B cell (primary cell): ENCODE measurements at regions not wholly inside any gene's neighbourhood (a gene's known extent, or its start where the extent isn't known, plus 50 kb on each side); places are given as distances from the start of the nearest gene placed in this dataset.

Experiments
- ATAC-seq: fragments of 200-7000 bp; cut with Tn5 transposase; one replicate; pipeline ENCODE4 v1.10.0; 2021; ENCODE audit warnings: low read depth, mild to moderate bottlenecking, moderate number of reproducible peaks, moderate library complexity
- CTCF ChIA-PET: fragments of 350-600 bp; sonication (Branson Sonifier 250); formaldehyde crosslinking; loops from one replicate; lab custom pipeline; 2021; ENCODE audit warnings: antibody characterized with exemption, inconsistent platforms; lab: Charles Lee
- POLR2A ChIA-PET: fragments of 350-600 bp; sonication (Branson Sonifier 250); formaldehyde crosslinking; loops from one replicate; lab custom pipeline; 2021; ENCODE audit warnings: antibody characterized with exemption; lab: Charles Lee
- DNase-seq: peaks from one replicate; pipeline ENCODE4 v3.0.0; 2013
- H2AFZ ChIP-seq: 2 replicates; pipeline ENCODE4 v1.6.1; 2012; ENCODE audit warnings: mild to moderate bottlenecking, low read depth, low read length; ENCODE audit not compliant: insufficient read depth, poor library complexity, severe bottlenecking
- H3K27ac ChIP-seq, 2 donors: 1 replicate in 1 of 2; 2 replicates in 1 of 2; pipeline ENCODE4 v1.5.1; 2012 to 2013; ENCODE audit warnings: low read length in 2 of 2, mild to moderate bottlenecking in 2 of 2, moderate library complexity in 1 of 2
- H3K27me3 ChIP-seq, 4 experiments: fragments of 200-600 bp in 1 of 4; sonication (generic) in 1 of 4; replicated peaks in 1 of 4; 1 replicate in 2 of 4; 2 replicates in 2 of 4; pipeline versions ENCODE4 v1.6.1 to v1.7.0; 2013 to 2016; ENCODE audit warnings: low read length in 3 of 4, mild to moderate bottlenecking in 2 of 4, mixed read lengths in 1 of 4, moderate library complexity in 1 of 4; ENCODE audit not compliant: insufficient read depth in 4 of 4, control insufficient read depth in 3 of 4; ENCODE audit errors: control extremely low read depth in 1 of 4
- H3K36me3 ChIP-seq, 2 experiments: replicated peaks in 1 of 2; 1 replicate in 1 of 2; 2 replicates in 1 of 2; pipeline versions ENCODE4 v1.6.1 to v1.7.1; 2013; ENCODE audit warnings: low read length in 1 of 2; ENCODE audit not compliant: insufficient read depth in 2 of 2, control insufficient read depth in 1 of 2; ENCODE audit errors: control extremely low read depth in 1 of 2, extremely low read depth in 1 of 2
- H3K4me1 ChIP-seq, 2 donors: fragments of 200-600 bp in 1 of 2; sonication (generic) in 1 of 2; 1 replicate in 1 of 2; 2 replicates in 1 of 2; pipeline versions ENCODE4 v1.5.1 to v1.6.1; 2013 to 2017; ENCODE audit warnings: low read length in 2 of 2; ENCODE audit not compliant: control insufficient read depth in 2 of 2, insufficient read depth in 2 of 2
- H3K4me2 ChIP-seq: replicated peaks from 2 replicates; pipeline ENCODE3; 2012; ENCODE audit warnings: mild to moderate bottlenecking, low read depth, low read length; ENCODE audit not compliant: poor library complexity, severe bottlenecking
- H3K4me3 ChIP-seq, 5 experiments: fragments of 200-600 bp in 1 of 5; sonication (generic) in 1 of 5; 1 replicate in 3 of 5; 2 replicates in 2 of 5; pipeline versions ENCODE4 v1.5.1 to v1.7.0; 2011 to 2016; ENCODE audit warnings: low read length in 4 of 5, mild to moderate bottlenecking in 4 of 5, low read depth in 2 of 5, control low read depth in 1 of 5, moderate library complexity in 1 of 5; ENCODE audit not compliant: insufficient read depth in 1 of 5; ENCODE audit errors: control extremely low read depth in 1 of 5, extremely low read depth in 1 of 5
- H3K79me2 ChIP-seq: fragments of 200-600 bp; sonication (generic); one replicate; pipeline ENCODE4 v1.6.0; 2016; ENCODE audit warnings: low read length; ENCODE audit not compliant: control insufficient read depth, insufficient read depth
- H3K9ac ChIP-seq: fragments of 200-600 bp; sonication (generic); 2 replicates; pipeline ENCODE4 v1.6.1; 2017; ENCODE audit warnings: mild to moderate bottlenecking, low read length, moderate library complexity
- H3K9me3 ChIP-seq, 3 donors: one replicate each; pipeline versions ENCODE4 v1.6.1 to v1.7.1; 2013; ENCODE audit warnings: low read length in 2 of 3; ENCODE audit not compliant: control insufficient read depth in 2 of 3, insufficient read depth in 1 of 3; ENCODE audit errors: control extremely low read depth in 1 of 3
- H4K20me1 ChIP-seq: 2 replicates; pipeline ENCODE4 v1.6.0; 2012; ENCODE audit warnings: mild to moderate bottlenecking, low read length; ENCODE audit not compliant: insufficient read depth, control insufficient read depth, poor library complexity, severe bottlenecking
- H3K27ac Mint-ChIP-seq: one replicate; pipeline ENCODE4 v1.8.0; 2021; ENCODE audit warnings: mixed read lengths
- H3K27me3 Mint-ChIP-seq: one replicate; pipeline ENCODE4 v1.8.0; 2021; ENCODE audit warnings: mixed read lengths
- H3K4me1 Mint-ChIP-seq: one replicate; pipeline ENCODE4 v1.8.0; 2021; ENCODE audit warnings: mixed read lengths
- H3K4me3 Mint-ChIP-seq: one replicate; pipeline ENCODE4 v1.8.0; 2021; ENCODE audit warnings: mixed read lengths
- H3K9me3 Mint-ChIP-seq: one replicate; pipeline ENCODE4 v1.8.0; 2022; ENCODE audit warnings: mixed read lengths; ENCODE audit not compliant: insufficient read depth
- CTCF ChIP-seq: fragments of 200-600 bp; IDR thresholded peaks from one replicate; pipeline ENCODE4 v1.8.0; 2022; ENCODE audit warnings: antibody characterized with exemption, mild to moderate bottlenecking
- EZH2 ChIP-seq: IDR thresholded peaks from 2 replicates; pipeline ENCODE4 v1.6.1; 2012; ENCODE audit warnings: borderline replicate concordance, low read depth, mild to moderate bottlenecking, moderate library complexity, low read length; ENCODE audit not compliant: insufficient read depth, poor library complexity, severe bottlenecking
- WGBS: methylation state at CpG from one replicate; pipeline ENCODE4 v1.1.5; 2013; ENCODE audit warnings: missing lambda C conversion rate; ENCODE audit not compliant: insufficient coverage; 5-methylcytosine and 5-hydroxymethylcytosine counted together
- intact Hi-C: fragments of 100-400 bp; cut with micrococcal nuclease; formaldehyde crosslinking; loops from one replicate; pipeline ENCODE4 v1.10.0; 2022

- Histone ChIP-seq H3K27ac (no peak overlapping the region), H3K36me3 (no peaks in the 10 kb centered on the region), H3K4me3 (no peak overlapping the region), H3K4me1 (no peaks in the 10 kb centered on the region), H3K79me2 (no peaks in the 10 kb centered on the region), H4K20me1 (no peaks in the 10 kb centered on the region), H3K9me3 (no peaks in the 10 kb centered on the region), H2AFZ (no peak overlapping the region), H3K27me3 (no peaks in the 10 kb centered on the region), H3K9ac (no peak overlapping the region), H3K4me2 (no peak overlapping the region)
- DNase-seq (no peak), ATAC-seq (no peak)
- no peaks in the 10 kb centered on the region for H3K4me1 Mint-ChIP-seq
- WGBS = no CpG with 5 or more reads among the region's 1 CpG
- no peak overlapping the region for H3K27ac Mint-ChIP-seq
- TF ChIP-seq CTCF (no peak), EZH2 (no peak)
- POLR2A ChIA-PET = interaction anchor here (0.7 kb wide), 1 partner anchor 18 kb away, joined by 5 read pairs; no protein-coding TSS in a partner anchor
- intact Hi-C loops = no loop called here
- CTCF ChIA-PET = no interaction called here
- H3K9me3 Mint-ChIP-seq = peaks cover 4% of the 10 kb centered on the region
- H3K4me3 Mint-ChIP-seq = no peak overlapping the region
- no peaks in the 10 kb centered on the region for H3K27me3 Mint-ChIP-seq
These were observed 876.1 kb upstream of the FAM98A start for GRCh38 chr2:34475156-34475555.

GRCh38 chr2:34474646-34475045 is 875.5 kb upstream of the FAM98A start:
- Mint-ChIP-seq H3K4me1 (no peaks in the 10 kb centered on the region), H3K9me3 (peaks cover 5% of the 10 kb centered on the region)
- CTCF ChIA-PET = no interaction called here

More at GRCh38 chr2:34474646-34475045, 875.5 kb upstream of the FAM98A start:
- DNase-seq (no peak), ATAC-seq (no peak)
- POLR2A ChIA-PET = interaction anchor here (0.7 kb wide), 1 partner anchor 18 kb away, joined by 5 read pairs; no protein-coding TSS in a partner anchor
- Histone ChIP-seq H3K27ac (no peak overlapping the region), H3K27me3 (no peaks in the 10 kb centered on the region), H3K4me2 (no peak overlapping the region), H3K79me2 (no peaks in the 10 kb centered on the region), H3K9me3 (no peaks in the 10 kb centered on the region), H3K4me3 (no peak overlapping the region), H3K4me1 (no peaks in the 10 kb centered on the region), H2AFZ (no peak overlapping the region), H3K36me3 (no peaks in the 10 kb centered on the region), H3K9ac (no peak overlapping the region), H4K20me1 (no peaks in the 10 kb centered on the region)
- Mint-ChIP-seq H3K4me3 (no peak overlapping the region), H3K27me3 (no peaks in the 10 kb centered on the region), H3K27ac (no peak overlapping the region)
- no CpG with 5 or more reads among the region's 1 CpG for WGBS
- intact Hi-C loops = no loop called here
- no peak for TF ChIP-seq EZH2
- no peak for TF ChIP-seq CTCF
